ENCODE measurements at regions not wholly inside any gene's neighbourhood (a gene's known extent, or its start where the extent isn't known, plus 50 kb on each side); places are given as distances from the start of the nearest gene placed in this dataset.

GRCh38 chr4:147421456-147421855, 59.4 kb upstream of the EDNRA start:
- no peak for TF ChIP-seq EZH2 (IDR thresholded peaks at IDR 0.05)
- peak; percentile 30; the same call in 1 of the 2 replicates for TF ChIP-seq POLR2AphosphoS5 (IDR thresholded peaks at IDR 0.05; ENCODE audit: borderline replicate concordance, low read depth, low read length)
- TF ChIP-seq FOXP2 (optimal IDR thresholded peaks at IDR 0.05; ENCODE audit: control extremely low read depth, extremely low read length, insufficient read depth) = no peak
